GM23248 (cell line): ENCODE measurements at regions not wholly inside any gene's neighbourhood (a gene's known extent, or its start where the extent isn't known, plus 50 kb on each side); places are given as distances from the start of the nearest gene placed in this dataset.

Experiments
- EZH2 ChIP-seq: fragments of 200-600 bp; sonication (generic); IDR thresholded peaks from 2 replicates; pipeline ENCODE4 v1.6.1; 2018; ENCODE audit warnings: antibody characterized with exemption, mild to moderate bottlenecking; ENCODE audit not compliant: insufficient read depth, poor library complexity, severe bottlenecking
- EZH2phosphoT487 ChIP-seq: fragments of 200-600 bp; sonication (generic); IDR thresholded peaks from 2 replicates; pipeline ENCODE4 v1.6.1; 2018; ENCODE audit warnings: antibody characterized with exemption, moderate library complexity, mild to moderate bottlenecking, low read depth; ENCODE audit not compliant: insufficient read depth

DNA sequence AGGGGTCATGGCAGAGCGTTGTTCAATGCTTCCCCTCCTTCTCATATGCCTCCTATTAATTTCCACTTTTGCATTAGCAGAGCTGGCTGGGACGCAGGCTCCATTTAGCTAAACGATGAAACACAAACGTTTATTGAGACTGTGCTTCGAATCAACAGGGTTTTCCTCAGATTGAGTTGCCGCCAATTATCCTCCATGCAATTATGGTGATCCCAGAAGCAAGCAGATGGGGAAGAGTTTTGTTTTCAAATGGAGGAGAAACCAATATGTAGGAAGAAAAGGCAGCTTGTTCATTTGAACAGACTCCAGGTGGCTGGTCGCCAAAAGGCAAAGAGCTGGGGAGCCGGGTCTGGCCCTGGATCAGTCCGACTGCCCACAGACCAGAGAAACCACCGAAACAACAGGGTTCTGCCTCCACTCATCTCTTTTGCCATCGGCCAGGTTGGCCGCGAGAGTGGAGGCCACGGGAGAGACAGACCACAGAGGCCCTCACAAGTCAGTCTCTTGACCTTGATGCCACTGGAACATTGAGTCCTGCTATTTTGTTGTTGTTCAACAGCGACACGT, 184.8 kb downstream of the GBA3 start:
- TF ChIP-seq EZH2: no peak
- TF ChIP-seq EZH2phosphoT487: no peak
